ENCODE measurements at regions not wholly inside any gene's neighbourhood (a gene's known extent, or its start where the extent isn't known, plus 50 kb on each side); places are given as distances from the start of the nearest gene placed in this dataset.

DNA sequence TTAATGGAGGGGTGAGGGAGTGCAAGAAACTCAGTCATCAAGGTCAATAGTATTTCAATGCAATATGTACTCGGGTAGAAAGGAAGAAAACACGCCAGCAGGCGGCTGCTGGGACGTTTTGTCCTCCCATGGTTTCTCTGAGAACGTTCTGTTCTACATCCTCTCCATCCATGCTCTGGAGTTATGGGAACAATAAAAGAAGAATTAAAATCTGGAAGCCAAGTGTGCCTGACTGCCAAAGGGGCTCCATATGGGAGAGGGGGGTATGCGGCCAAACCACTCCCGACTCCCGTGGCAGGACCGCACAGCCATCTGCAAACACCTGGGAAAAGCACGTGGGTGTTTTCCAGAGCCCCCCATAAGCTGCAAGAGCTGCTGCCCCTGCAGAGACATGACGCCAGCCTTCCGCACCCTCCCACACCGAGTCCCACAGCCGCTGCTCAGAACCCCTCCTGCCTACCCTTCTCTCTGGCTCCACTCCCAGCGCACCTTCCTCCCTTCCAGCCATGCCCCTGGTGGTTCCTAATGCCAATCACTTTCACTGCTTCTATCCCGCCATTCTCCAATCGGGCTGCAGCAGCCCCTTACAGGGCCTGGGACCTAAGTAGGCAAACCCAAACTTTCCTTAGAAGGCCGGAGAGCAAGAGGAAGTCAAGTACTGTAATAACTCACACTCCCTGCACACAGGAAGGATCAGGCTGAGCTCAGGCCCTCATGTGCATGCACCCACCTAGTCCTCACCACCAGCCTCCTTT lies 241.6 kb downstream of the SYK start:
- no peak for DNase-seq

DNA sequence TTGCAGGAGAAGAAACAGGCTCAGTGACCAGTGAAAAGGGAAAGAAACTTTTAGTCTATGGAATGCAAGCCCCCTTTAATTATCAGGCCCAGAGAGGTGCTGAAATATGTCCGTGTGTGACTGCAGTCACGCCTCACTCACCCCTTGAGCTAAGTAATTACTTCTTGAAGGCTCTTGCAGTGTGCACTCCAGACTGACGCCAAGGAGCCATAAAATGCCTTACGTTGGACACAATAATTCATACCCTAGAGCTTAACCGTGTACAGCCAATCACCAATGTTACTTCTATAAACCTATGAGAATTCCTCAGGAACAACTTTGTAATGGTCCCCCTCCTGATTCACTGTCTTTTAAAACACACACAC lies 242.2 kb downstream of the SYK start:
- DNase-seq, result no peak

DNA sequence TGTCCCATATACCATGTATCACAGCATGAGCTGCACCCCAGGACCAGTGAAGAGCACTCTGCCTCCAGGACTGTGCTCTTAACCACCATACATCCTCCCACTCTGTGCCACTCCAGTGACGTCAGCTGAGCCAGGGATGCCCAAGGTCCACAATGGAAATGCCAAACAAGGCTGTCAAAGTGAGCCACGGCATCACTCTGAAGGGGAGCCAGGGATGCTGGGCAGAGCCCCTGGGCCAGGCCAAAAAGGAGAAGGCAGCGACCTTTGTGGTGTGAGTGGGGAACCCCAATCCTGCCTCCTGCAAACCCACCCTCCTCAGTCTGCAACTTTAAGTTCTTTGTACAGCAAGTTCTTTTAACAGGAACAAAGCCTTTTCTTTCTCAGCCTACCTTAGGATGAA lies 242.7 kb downstream of the SYK start:
- no peak for DNase-seq

GRCh38 chr9:91045041-91045440 lies 243.4 kb downstream of the SYK start:
- DNase-seq, result no peak

DNA sequence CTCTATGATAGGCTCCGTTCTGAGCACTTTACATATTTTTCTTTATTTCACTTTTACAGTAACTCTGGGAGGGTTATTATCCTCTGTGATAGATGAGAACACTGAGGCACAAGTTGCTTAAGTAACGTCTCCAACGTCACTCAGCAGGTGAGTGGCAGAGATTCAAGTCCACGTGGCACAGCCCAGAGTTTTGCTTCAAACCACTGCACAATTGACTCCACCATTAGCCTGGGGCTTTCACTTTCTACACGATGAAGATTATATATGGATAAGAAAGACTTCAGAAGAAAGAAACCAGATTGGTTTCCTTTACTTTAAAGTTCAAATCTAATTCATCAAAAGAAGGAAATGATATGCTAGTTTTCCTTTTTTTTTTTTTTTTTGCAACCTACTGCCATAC lies 245.9 kb downstream of the SYK start:
- no peak for DNase-seq

GRCh38 chr9:91047993-91048607 lies 246.5 kb downstream of the SYK start:
- no peak for DNase-seq

GRCh38 chr9:91048749-91049148 lies 247.1 kb downstream of the SYK start:
- DNase-seq, result no peak

- DNase-seq, result no peak
Observed at GRCh38 chr9:91053824-91054223, 252.2 kb downstream of the SYK start.

DNA sequence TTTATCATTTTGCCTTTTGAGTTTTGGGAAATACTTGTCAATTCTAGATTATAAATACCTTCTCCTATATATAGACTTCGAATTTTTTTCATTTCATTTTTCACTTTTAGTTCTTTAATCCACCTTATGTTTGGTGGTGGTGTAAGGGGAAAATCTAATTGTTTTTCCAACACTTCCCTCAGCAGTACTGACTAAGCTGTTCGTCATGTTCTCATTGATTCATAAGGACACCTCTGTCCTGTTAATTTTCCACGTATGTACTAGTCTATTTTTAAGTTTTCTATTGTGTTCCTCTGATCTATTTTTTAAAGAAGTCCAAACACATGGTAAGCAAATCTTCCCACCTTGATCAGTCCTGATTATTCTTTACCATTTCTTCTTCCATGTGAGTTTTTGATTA lies 254.2 kb downstream of the SYK start:
- DNase-seq, result no peak

DNA sequence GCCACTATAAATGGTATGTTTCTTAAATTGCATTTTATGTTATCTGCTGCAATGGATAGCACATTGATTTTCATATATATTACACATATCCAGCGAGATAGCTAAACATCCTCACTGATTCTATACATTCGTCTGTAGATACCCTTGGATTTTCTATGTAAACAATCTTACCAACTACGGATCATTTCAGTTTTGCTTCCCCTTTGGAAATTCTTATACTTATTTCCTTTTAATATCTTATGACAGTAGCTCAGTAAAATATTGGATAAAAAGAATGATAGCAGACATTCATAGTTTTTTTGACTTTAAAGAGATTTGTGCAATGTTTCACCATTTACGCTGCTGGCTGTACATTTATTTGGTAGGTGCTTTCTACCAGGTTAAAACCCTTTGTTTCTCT lies 254.9 kb downstream of the SYK start:
- DNase-seq, result no peak

DNA sequence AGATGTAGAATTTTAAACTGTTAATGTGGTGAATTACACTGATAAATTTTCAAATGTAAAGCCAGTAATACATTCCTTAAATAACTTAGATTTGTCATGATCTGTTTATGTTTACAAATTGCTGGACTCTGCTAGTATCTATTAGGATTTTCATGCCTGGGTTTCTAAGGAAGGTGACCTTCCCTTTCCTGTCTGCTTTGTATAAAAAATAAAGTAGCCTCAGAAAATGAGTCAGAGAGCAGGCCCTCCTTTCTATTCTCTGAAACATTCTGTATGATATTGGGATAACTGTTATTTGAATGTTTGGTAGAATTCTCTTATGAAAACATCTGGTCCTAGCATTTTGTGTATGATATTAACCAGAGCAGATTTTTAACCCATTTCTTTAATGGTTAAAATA lies 255.3 kb downstream of the SYK start:
- DNase-seq, result no peak

DNA sequence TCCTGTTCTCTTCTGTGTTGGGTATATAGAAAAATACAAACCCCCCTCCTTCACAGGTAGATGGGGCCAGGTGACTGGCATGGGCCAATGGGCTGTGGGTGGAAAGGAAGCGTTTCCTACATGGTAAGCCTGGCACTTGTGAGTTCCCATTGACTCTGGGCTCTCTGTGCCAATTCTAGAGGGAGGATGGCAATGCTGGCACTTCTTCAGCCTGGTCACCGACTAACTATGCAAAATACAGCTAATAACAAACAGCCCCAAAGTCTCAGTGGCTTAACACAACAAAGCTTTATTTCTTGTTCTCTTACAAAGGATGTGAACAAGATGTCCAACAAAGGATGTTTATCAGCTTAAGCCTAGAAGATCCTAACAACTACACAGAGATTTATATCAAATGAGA lies 258.1 kb downstream of the SYK start:
- DNase-seq, result no peak

- DNase-seq, result peak; percentile 66
Observed at GRCh38 chr9:91060520-91061343, 259.1 kb downstream of the SYK start.

DNA sequence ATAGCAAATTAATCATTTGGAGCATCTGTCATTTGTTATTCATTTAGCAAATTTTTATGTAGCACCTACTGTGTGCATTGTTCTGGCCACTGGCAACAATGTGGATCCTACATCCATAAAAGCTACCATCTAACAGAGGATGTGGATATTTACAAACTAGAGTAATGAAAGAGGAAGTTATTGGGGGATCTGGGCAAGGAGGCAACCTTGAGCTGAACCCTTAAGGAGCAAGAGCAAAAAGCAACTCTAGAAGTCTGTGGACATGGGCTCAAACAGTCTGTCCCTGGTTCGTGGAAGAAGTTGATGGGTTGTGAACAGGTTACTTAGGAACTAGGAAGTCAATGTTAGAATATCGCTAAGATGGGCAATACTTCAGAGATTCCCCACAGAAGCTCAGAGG lies 259.9 kb downstream of the SYK start:
- no peak for DNase-seq

DNA sequence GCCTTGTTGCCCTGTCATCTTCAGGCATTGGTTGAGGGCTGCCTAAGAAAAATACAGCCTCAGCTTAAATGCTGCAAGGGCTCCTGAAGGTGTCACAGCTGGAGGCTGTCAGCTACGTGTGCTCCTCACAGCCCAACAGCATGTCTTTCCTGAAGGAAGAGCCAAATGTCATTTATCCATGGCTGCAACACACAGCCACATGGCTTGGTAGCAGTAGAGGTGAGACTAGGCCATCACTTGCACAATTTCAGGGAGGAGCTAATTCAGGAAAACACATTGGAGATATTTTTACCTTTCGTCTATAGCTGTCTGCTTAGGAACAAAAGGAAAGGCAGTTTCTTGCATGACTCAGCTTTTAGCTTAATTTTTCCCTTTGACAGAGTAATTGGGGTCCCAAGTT lies 260.7 kb downstream of the SYK start:
- DNase-seq, result no peak

GRCh38 chr9:91063471-91063870 lies 261.9 kb downstream of the SYK start:
- no peak for DNase-seq

DNA sequence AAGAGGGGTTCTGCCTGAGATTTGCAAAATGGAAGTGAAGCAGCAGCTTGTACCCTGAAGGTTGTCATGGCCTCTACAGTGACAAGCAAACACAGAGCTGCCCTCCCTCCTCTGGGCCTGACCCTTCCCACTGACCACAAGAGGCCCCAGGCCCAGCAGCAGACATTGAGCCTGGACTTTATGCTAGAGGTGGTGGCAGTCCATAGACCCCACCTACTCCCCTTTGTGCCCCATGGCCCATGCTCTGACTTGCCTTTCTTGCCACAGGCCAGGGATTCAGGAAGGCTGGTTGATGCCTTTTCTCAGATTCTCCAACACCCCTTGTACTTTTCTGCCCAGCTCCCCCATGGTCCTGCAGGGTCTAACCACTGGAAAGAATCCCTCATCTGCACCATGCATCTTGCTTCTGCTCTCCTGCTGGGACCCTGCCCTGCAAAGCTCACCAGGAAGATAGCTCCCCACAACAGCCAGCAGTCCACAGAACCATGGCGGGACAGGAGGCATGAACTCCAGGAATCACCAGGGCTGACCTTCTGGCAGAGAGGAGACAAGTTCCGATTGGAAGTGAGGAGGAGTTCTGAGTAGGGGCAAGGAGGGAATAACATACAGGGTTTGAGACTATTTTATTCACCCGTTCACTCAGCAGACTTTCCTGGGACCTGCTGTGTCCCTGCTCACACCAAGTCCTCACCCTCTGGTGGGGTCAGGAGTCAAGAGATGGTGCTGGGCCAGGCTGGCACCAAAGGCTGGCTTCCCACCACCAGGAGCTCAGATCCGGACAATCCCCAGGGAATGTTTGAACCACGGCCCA lies 263.8 kb downstream of the SYK start:
- DNase-seq, result no peak

- DNase-seq, result no peak
Observed at GRCh38 chr9:91066042-91066415, 264.4 kb downstream of the SYK start.

- no peak for DNase-seq
Observed at GRCh38 chr9:91066856-91067255, 265.2 kb downstream of the SYK start.

DNA sequence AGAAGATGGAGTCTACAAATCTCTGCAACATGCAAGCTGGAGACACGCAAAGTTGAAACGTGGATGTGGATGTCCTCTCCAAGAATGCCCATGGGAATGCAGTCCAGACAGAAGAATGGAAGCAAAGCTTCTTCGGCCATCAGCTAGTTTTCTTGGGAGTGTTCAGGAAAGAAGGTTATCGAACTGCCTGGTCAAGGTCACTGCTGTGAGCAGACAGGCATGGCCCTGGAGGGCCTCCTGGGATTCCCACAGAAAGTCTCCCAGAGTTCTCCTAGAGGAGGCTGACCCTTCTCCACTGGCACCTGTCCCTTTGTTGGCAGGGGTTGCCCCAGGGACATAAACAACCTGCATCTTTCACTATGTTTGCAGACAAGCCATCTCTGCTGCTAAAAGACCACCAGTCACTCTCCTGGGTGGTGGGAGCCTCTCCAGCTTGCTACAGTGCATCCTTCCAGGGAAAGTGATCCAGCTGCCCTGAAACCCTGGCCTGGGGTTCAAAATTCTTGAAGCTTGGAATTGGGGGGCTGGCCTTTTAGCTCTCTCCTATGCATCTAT lies 265.8 kb downstream of the SYK start:
- DNase-seq, result no peak

- DNase-seq, result no peak
Observed at GRCh38 chr9:91071184-91071990, 269.8 kb downstream of the SYK start.
